ENCODE measurements at regions not wholly inside any gene's neighbourhood (a gene's known extent, or its start where the extent isn't known, plus 50 kb on each side); places are given as distances from the start of the nearest gene placed in this dataset.

DNA sequence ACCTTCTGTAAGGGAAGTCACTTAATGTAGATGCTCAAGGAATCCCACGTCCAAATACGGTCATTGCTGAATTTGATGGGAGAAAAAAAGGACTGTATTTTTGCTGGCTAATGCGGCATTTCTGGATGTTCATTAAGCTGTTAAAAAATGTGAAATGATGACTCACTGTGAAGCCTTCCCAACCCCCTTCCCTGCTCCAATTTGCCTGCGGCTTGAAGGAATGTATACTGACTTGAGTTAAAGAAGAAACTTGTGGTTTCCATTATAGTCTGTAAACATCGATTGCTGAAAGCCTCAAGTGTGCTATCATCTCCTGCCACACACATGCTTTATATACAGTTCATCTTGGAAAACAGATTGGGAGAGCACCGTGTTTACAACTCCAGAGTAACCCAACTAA, 249.1 kb upstream of the JAG1 start:
- peak overlapping the region; percentile 90 for H4K5ac ChIP-seq (ENCODE audit: low read depth, low read length)
- in situ Hi-C loops (cut with MboI; ENCODE audit: low sequenced_read_pairs), result no loop called here
- H3K9me3 ChIP-seq (ENCODE audit: control insufficient read depth, insufficient read depth, low read length), result no peaks in the 10 kb centered on the region
- H3K18ac ChIP-seq (ENCODE audit: low read depth, low read length), result peak overlapping the region; percentile 99
- ATAC-seq (ENCODE audit: low read depth), result peak; percentile 70
- peak overlapping the region; percentile 92 for H3K4me2 ChIP-seq (ENCODE audit: low read depth, low read length)
- H3K23ac ChIP-seq (ENCODE audit: low read depth, low read length), result peak overlapping the region; percentile 93
- H3K36me3 ChIP-seq (ENCODE audit: control insufficient read depth, insufficient read depth, low read length), result no peaks in the 10 kb centered on the region
- no peaks in the 10 kb centered on the region for H3K79me1 ChIP-seq (ENCODE audit: low read depth in 1 of 2, low read length in 2 of 2)
- H3K4me3 ChIP-seq (ENCODE audit: insufficient read depth, low read depth, low read length), result no peak overlapping the region
- peak; percentile 96 for DNase-seq
- no peaks in the 10 kb centered on the region for H4K20me1 ChIP-seq (ENCODE audit: insufficient read depth, low read length)
- ChIA-PET POLR2A (ENCODE audit: unreplicated experiment) (no interaction called here), CTCF (interaction anchor here (0.6 kb wide), 1 partner anchor 22 kb away, joined by 3 read pairs; no protein-coding TSS in a partner anchor)
- peaks cover 17% of the 10 kb centered on the region for H3K9me1 ChIP-seq (ENCODE audit: insufficient read depth, low read length)
- peak overlapping the region; percentile 93 for H3K27ac ChIP-seq (ENCODE audit: insufficient read depth, low read length)
- dilution Hi-C loops (cut with HindIII; ENCODE audit: low sequenced_read_pairs, unreplicated experiment), result no loop called here
- peak overlapping the region; percentile 79 for H4K91ac ChIP-seq (ENCODE audit: insufficient read depth, low read depth, low read length)
- peak overlapping the region; percentile 35; the same call in 1 of the 2 replicates for H2AK5ac ChIP-seq (ENCODE audit: low read depth, low read length)
- intact Hi-C loops (cut with micrococcal nuclease), result loop anchor here (5.0 to 10.0 kb wide), 6 partner anchors 211 to 619 kb away; no protein-coding TSS in a partner anchor
- H3K9ac ChIP-seq (ENCODE audit: low read depth, low read length), result no peak overlapping the region; the same call in 1 of the 2 replicates
- H2BK120ac ChIP-seq (ENCODE audit: low read depth, low read length), result peak overlapping the region; percentile 93
- H4K8ac ChIP-seq (ENCODE audit: low read depth in 2 of 2, low read length in 2 of 2), result peak overlapping the region; percentile 33 to 89; a peak in 3 of 4 replicates
- WGBS, 2 experiments (ENCODE audit: extremely low coverage in 2 of 2, insufficient read length in 1 of 2), result no CpG with 5 or more reads among the region's 6 CpGs
- H2BK15ac ChIP-seq (ENCODE audit: low read depth, low read length), result peak overlapping the region; percentile 55; the same call in 2 of the 3 replicates
- peaks cover 34% of the 10 kb centered on the region for H3K4me1 ChIP-seq (ENCODE audit: control insufficient read depth, insufficient read depth, low read length)
- no peak overlapping the region for H2AFZ ChIP-seq (replicated peaks; ENCODE audit: low read length, poor library complexity)
- H2AK9ac ChIP-seq (replicated peaks; ENCODE audit: low read depth, low read length, poor library complexity), result no peak overlapping the region
- peak overlapping the region; percentile 96 for H2BK20ac ChIP-seq (ENCODE audit: low read depth, low read length)
- TF ChIP-seq, protein P1, sequence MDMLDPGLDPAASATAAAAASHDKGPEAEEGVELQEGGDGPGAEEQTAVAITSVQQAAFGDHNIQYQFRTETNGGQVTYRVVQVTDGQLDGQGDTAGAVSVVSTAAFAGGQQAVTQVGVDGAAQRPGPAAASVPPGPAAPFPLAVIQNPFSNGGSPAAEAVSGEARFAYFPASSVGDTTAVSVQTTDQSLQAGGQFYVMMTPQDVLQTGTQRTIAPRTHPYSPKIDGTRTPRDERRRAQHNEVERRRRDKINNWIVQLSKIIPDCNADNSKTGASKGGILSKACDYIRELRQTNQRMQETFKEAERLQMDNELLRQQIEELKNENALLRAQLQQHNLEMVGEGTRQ (IDR thresholded peaks at IDR 0.05; ENCODE audit: low read depth, low read length), result no peak
- TF ChIP-seq SMC3 (IDR thresholded peaks at IDR 0.05; ENCODE audit: low read depth, low read length) (0 out of 2 replicates have a peak, but pooled peaks have one; percentile 4), MAFK (IDR thresholded peaks at IDR 0.05; ENCODE audit: low read depth, low read length) (peak; percentile 50; the same call in 1 of the 2 replicates), FOS (IDR thresholded peaks at IDR 0.05; ENCODE audit: low read depth, low read length) (peak; percentile 95), RAD21 (IDR thresholded peaks at IDR 0.05; ENCODE audit: low read length) (no peak), BHLHE40 (IDR thresholded peaks at IDR 0.05; ENCODE audit: low read depth, low read length) (peak; percentile 87), NFE2L2 (IDR thresholded peaks at IDR 0.05; ENCODE audit: low read depth, low read length) (peak; percentile 52; the same call in 1 of the 2 replicates), RFX5 (IDR thresholded peaks at IDR 0.05; ENCODE audit: low read depth, low read length) (no peak), CEBPB (IDR thresholded peaks at IDR 0.05; ENCODE audit: low read depth, low read length) (peak; percentile 32; the same call in 1 of the 2 replicates), CTCF (conservative IDR thresholded peaks at IDR 0.05; ENCODE audit: low read depth, low read length) (no peak), CHD1 (IDR thresholded peaks at IDR 0.05; ENCODE audit: low read depth, low read length) (no peak), MXI1 (IDR thresholded peaks at IDR 0.05; ENCODE audit: borderline replicate concordance, low read depth, low read length) (no peak), MAZ (IDR thresholded peaks at IDR 0.05; ENCODE audit: borderline replicate concordance, low read depth, low read length) (no peak), RCOR1 (IDR thresholded peaks at IDR 0.05; ENCODE audit: insufficient replicate concordance, low read length) (peak; percentile 68), ELK1 (IDR thresholded peaks at IDR 0.05; ENCODE audit: borderline replicate concordance, low read depth, low read length) (no peak)
- peak overlapping the region; percentile 70; the same call in 1 of the 2 replicates for H3K14ac ChIP-seq (replicated peaks; ENCODE audit: low read depth, low read length)
- no TSS peak for BruUV-seq (replicated peaks)
- H2BK5ac ChIP-seq (ENCODE audit: low read depth, low read length, poor library complexity, severe bottlenecking), result peak overlapping the region; percentile 89
- H3K27me3 ChIP-seq (ENCODE audit: control insufficient read depth, insufficient read depth, low read length), result no peaks in the 10 kb centered on the region
- peak overlapping the region; percentile 83 for H3K4ac ChIP-seq (ENCODE audit: low read depth, low read length)
- peak overlapping the region; percentile 84; the same call in 1 of the 2 replicates for H3K56ac ChIP-seq (ENCODE audit: extremely low read depth, insufficient read depth, low read length)
